ENCODE measurements at regions not wholly inside any gene's neighbourhood (a gene's known extent, or its start where the extent isn't known, plus 50 kb on each side); places are given as distances from the start of the nearest gene placed in this dataset.
"Not testable (repeated sequence)": the region's sequence is repeated elsewhere in the genome, so short reads cannot be mapped to it uniquely, and the experiment has no call there.

GRCh38 chr2:224217962-224218347 is 178.9 kb upstream of the SERPINE2 start:
- H3K9ac ChIP-seq (ENCODE audit: low read length in 5 of 5) = no peak overlapping the region
- no peaks in the 10 kb centered on the region for H3K27me3 ChIP-seq (ENCODE audit: control insufficient read depth in 5 of 5, insufficient read depth in 4 of 5, low read length in 5 of 5)
- peaks cover 0 to 5% (median 0%) of the 10 kb centered on the region in 5 donors for H3K9me3 ChIP-seq (ENCODE audit: control insufficient read depth in 5 of 5, low read length in 5 of 5)
- H3K27ac ChIP-seq (ENCODE audit: low read depth, low read length) = no peak overlapping the region
- H3K4me1 ChIP-seq (ENCODE audit: control insufficient read depth in 5 of 5, insufficient read depth in 5 of 5, low read length in 5 of 5) = peaks cover 0 to 2% (median 0%) of the 10 kb centered on the region in 5 donors
- no peaks in the 10 kb centered on the region for H3K36me3 ChIP-seq (ENCODE audit: control insufficient read depth in 5 of 5, insufficient read depth in 5 of 5, low read length in 5 of 5)
- H3K4me3 ChIP-seq (ENCODE audit: low read depth in 1 of 5, low read length in 5 of 5) = no peak overlapping the region

GRCh38 chr2:224217233-224217961 is 178.3 kb upstream of the SERPINE2 start:
- Histone ChIP-seq H3K36me3 (ENCODE audit: control insufficient read depth in 5 of 5, insufficient read depth in 5 of 5, low read length in 5 of 5) (no peaks in the 10 kb centered on the region), H3K4me3 (ENCODE audit: low read depth in 1 of 5, low read length in 5 of 5) (no peak overlapping the region), H3K27ac (ENCODE audit: low read depth, low read length) (no peak overlapping the region), H3K9me3 (ENCODE audit: control insufficient read depth in 5 of 5, low read length in 5 of 5) (peaks cover 0 to 5% (median 0%) of the 10 kb centered on the region in 5 donors), H3K9ac (ENCODE audit: low read length in 5 of 5) (no peak overlapping the region), H3K27me3 (ENCODE audit: control insufficient read depth in 5 of 5, insufficient read depth in 4 of 5, low read length in 5 of 5) (no peaks in the 10 kb centered on the region), H3K4me1 (ENCODE audit: control insufficient read depth in 5 of 5, insufficient read depth in 5 of 5, low read length in 5 of 5) (peaks cover 0 to 2% (median 0%) of the 10 kb centered on the region in 5 donors)

- peaks cover 0 to 11% (median 0%) of the 10 kb centered on the region in 5 donors for H3K4me1 ChIP-seq (ENCODE audit: control insufficient read depth in 5 of 5, insufficient read depth in 5 of 5, low read length in 5 of 5)
- H3K27ac ChIP-seq (ENCODE audit: low read depth, low read length); H3K36me3 ChIP-seq (ENCODE audit: control insufficient read depth in 5 of 5, insufficient read depth in 5 of 5, low read length in 5 of 5); H3K9me3 ChIP-seq (ENCODE audit: control insufficient read depth in 5 of 5, low read length in 5 of 5); H3K9ac ChIP-seq (ENCODE audit: low read length in 5 of 5); H3K27me3 ChIP-seq (ENCODE audit: control insufficient read depth in 5 of 5, insufficient read depth in 4 of 5, low read length in 5 of 5); H3K4me3 ChIP-seq (ENCODE audit: low read depth in 1 of 5, low read length in 5 of 5): not testable (repeated sequence)
These were observed 176.5 kb upstream of the SERPINE2 start for GRCh38 chr2:224215611-224216010.

- Histone ChIP-seq H3K4me3 (ENCODE audit: low read depth in 1 of 5, low read length in 5 of 5) (no peak overlapping the region), H3K36me3 (ENCODE audit: control insufficient read depth in 5 of 5, insufficient read depth in 5 of 5, low read length in 5 of 5) (no peaks in the 10 kb centered on the region), H3K9me3 (ENCODE audit: control insufficient read depth in 5 of 5, low read length in 5 of 5) (peaks cover 0 to 3% (median 0%) of the 10 kb centered on the region in 5 donors), H3K4me1 (ENCODE audit: control insufficient read depth in 5 of 5, insufficient read depth in 5 of 5, low read length in 5 of 5) (peaks cover 0 to 11% (median 0%) of the 10 kb centered on the region in 5 donors), H3K9ac (ENCODE audit: low read length in 5 of 5) (no peak overlapping the region), H3K27me3 (ENCODE audit: control insufficient read depth in 5 of 5, insufficient read depth in 4 of 5, low read length in 5 of 5) (no peaks in the 10 kb centered on the region), H3K27ac (ENCODE audit: low read depth, low read length) (no peak overlapping the region)
These were observed 174.3 kb upstream of the SERPINE2 start for GRCh38 chr2:224213396-224213795.

GRCh38 chr2:224211791-224212190 is 172.7 kb upstream of the SERPINE2 start:
- Histone ChIP-seq H3K36me3 (ENCODE audit: control insufficient read depth in 5 of 5, insufficient read depth in 5 of 5, low read length in 5 of 5) (no peaks in the 10 kb centered on the region), H3K4me3 (ENCODE audit: low read depth in 1 of 5, low read length in 5 of 5) (no peak overlapping the region), H3K9ac (ENCODE audit: low read length in 5 of 5) (no peak overlapping the region), H3K9me3 (ENCODE audit: control insufficient read depth in 5 of 5, low read length in 5 of 5) (no peaks in the 10 kb centered on the region), H3K27ac (ENCODE audit: low read depth, low read length) (no peak overlapping the region), H3K27me3 (ENCODE audit: control insufficient read depth in 5 of 5, insufficient read depth in 4 of 5, low read length in 5 of 5) (no peaks in the 10 kb centered on the region), H3K4me1 (ENCODE audit: control insufficient read depth in 5 of 5, insufficient read depth in 5 of 5, low read length in 5 of 5) (peaks cover 0 to 11% (median 0%) of the 10 kb centered on the region in 5 donors)

- Histone ChIP-seq H3K36me3 (ENCODE audit: control insufficient read depth in 5 of 5, insufficient read depth in 5 of 5, low read length in 5 of 5) (no peaks in the 10 kb centered on the region), H3K27me3 (ENCODE audit: control insufficient read depth in 5 of 5, insufficient read depth in 4 of 5, low read length in 5 of 5) (no peaks in the 10 kb centered on the region), H3K4me3 (ENCODE audit: low read depth in 1 of 5, low read length in 5 of 5) (no peak overlapping the region), H3K27ac (ENCODE audit: low read depth, low read length) (no peak overlapping the region), H3K9ac (ENCODE audit: low read length in 5 of 5) (no peak overlapping the region), H3K4me1 (ENCODE audit: control insufficient read depth in 5 of 5, insufficient read depth in 5 of 5, low read length in 5 of 5) (peaks cover 0 to 11% (median 0%) of the 10 kb centered on the region in 5 donors), H3K9me3 (ENCODE audit: control insufficient read depth in 5 of 5, low read length in 5 of 5) (no peaks in the 10 kb centered on the region)
These were observed 172.0 kb upstream of the SERPINE2 start for GRCh38 chr2:224211181-224211480.

- H3K9ac ChIP-seq (ENCODE audit: low read length in 5 of 5) = no peak overlapping the region
- H3K27me3 ChIP-seq (ENCODE audit: control insufficient read depth in 5 of 5, insufficient read depth in 4 of 5, low read length in 5 of 5) = no peaks in the 10 kb centered on the region
- H3K9me3 ChIP-seq (ENCODE audit: control insufficient read depth in 5 of 5, low read length in 5 of 5) = no peaks in the 10 kb centered on the region
- no peaks in the 10 kb centered on the region for H3K36me3 ChIP-seq (ENCODE audit: control insufficient read depth in 5 of 5, insufficient read depth in 5 of 5, low read length in 5 of 5)
- H3K4me3 ChIP-seq (ENCODE audit: low read depth in 1 of 5, low read length in 5 of 5) = no peak overlapping the region
- H3K4me1 ChIP-seq (ENCODE audit: control insufficient read depth in 5 of 5, insufficient read depth in 5 of 5, low read length in 5 of 5) = peaks cover 0 to 11% (median 0%) of the 10 kb centered on the region in 5 donors
- no peak overlapping the region for H3K27ac ChIP-seq (ENCODE audit: low read depth, low read length)
These were observed 171.4 kb upstream of the SERPINE2 start for GRCh38 chr2:224210286-224211180.

- no peaks in the 10 kb centered on the region for H3K9me3 ChIP-seq (ENCODE audit: control insufficient read depth in 5 of 5, low read length in 5 of 5)
- H3K4me3 ChIP-seq (ENCODE audit: low read depth in 1 of 5, low read length in 5 of 5) = no peak overlapping the region
- H3K36me3 ChIP-seq (ENCODE audit: control insufficient read depth in 5 of 5, insufficient read depth in 5 of 5, low read length in 5 of 5) = no peaks in the 10 kb centered on the region
- H3K9ac ChIP-seq (ENCODE audit: low read length in 5 of 5) = no peak overlapping the region
- H3K27ac ChIP-seq (ENCODE audit: low read depth, low read length) = no peak overlapping the region
- H3K4me1 ChIP-seq (ENCODE audit: control insufficient read depth in 5 of 5, insufficient read depth in 5 of 5, low read length in 5 of 5) = peaks cover 0 to 11% (median 0%) of the 10 kb centered on the region in 5 donors
- H3K27me3 ChIP-seq (ENCODE audit: control insufficient read depth in 5 of 5, insufficient read depth in 4 of 5, low read length in 5 of 5) = no peaks in the 10 kb centered on the region
These were observed 170.6 kb upstream of the SERPINE2 start for GRCh38 chr2:224209555-224210285.

GRCh38 chr2:224208443-224208842 is 169.4 kb upstream of the SERPINE2 start:
- Histone ChIP-seq H3K9ac (ENCODE audit: low read length in 5 of 5) (no peak overlapping the region), H3K27ac (ENCODE audit: low read depth, low read length) (no peak overlapping the region), H3K9me3 (ENCODE audit: control insufficient read depth in 5 of 5, low read length in 5 of 5) (no peaks in the 10 kb centered on the region), H3K4me1 (ENCODE audit: control insufficient read depth in 5 of 5, insufficient read depth in 5 of 5, low read length in 5 of 5) (peaks cover 0 to 11% (median 0%) of the 10 kb centered on the region in 5 donors), H3K27me3 (ENCODE audit: control insufficient read depth in 5 of 5, insufficient read depth in 4 of 5, low read length in 5 of 5) (no peaks in the 10 kb centered on the region), H3K36me3 (ENCODE audit: control insufficient read depth in 5 of 5, insufficient read depth in 5 of 5, low read length in 5 of 5) (no peaks in the 10 kb centered on the region), H3K4me3 (ENCODE audit: low read depth in 1 of 5, low read length in 5 of 5) (no peak overlapping the region)

- Histone ChIP-seq H3K9ac (ENCODE audit: low read length in 5 of 5) (no peak overlapping the region), H3K27me3 (ENCODE audit: control insufficient read depth in 5 of 5, insufficient read depth in 4 of 5, low read length in 5 of 5) (no peaks in the 10 kb centered on the region), H3K4me1 (ENCODE audit: control insufficient read depth in 5 of 5, insufficient read depth in 5 of 5, low read length in 5 of 5) (peaks cover 0 to 11% (median 0%) of the 10 kb centered on the region in 5 donors), H3K27ac (ENCODE audit: low read depth, low read length) (no peak overlapping the region), H3K36me3 (ENCODE audit: control insufficient read depth in 5 of 5, insufficient read depth in 5 of 5, low read length in 5 of 5) (no peaks in the 10 kb centered on the region), H3K9me3 (ENCODE audit: control insufficient read depth in 5 of 5, low read length in 5 of 5) (no peaks in the 10 kb centered on the region), H3K4me3 (ENCODE audit: low read depth in 1 of 5, low read length in 5 of 5) (no peak overlapping the region)
These were observed 168.9 kb upstream of the SERPINE2 start for GRCh38 chr2:224208007-224208406.
